K562 (cell line): ENCODE measurements at regions not wholly inside any gene's neighbourhood (a gene's known extent, or its start where the extent isn't known, plus 50 kb on each side); places are given as distances from the start of the nearest gene placed in this dataset.

Experiments used
- ATAC-seq: fragments of 200-7000 bp; cut with Tn5 transposase; 3 replicates; pipeline ENCODE4 v1.9.1; 2020; ENCODE audit warnings: moderate library complexity
- BruUV-seq: library from RNA; stranded (reverse); fragments of 400-500 nt; replicated peaks from 2 replicates; lab custom pipeline; 2021; lab: Mats Ljungman, UMichigan
- CTCF ChIA-PET: fragments of 300-600 bp; formaldehyde crosslinking; extraction: SDS; loops from one replicate; lab custom pipeline; 2021; ENCODE audit warnings: low intra/inter-chr PET ratio; lab: Yijun Ruan, JAX
- POLR2A ChIA-PET: fragments of 300-600, 350-650 bp; sonication (Branson Sonifier 250); formaldehyde crosslinking; extraction: SDS; loops from one replicate; lab custom pipeline; 2021; ENCODE audit warnings: antibody characterized with exemption, inconsistent platforms; lab: Yijun Ruan, JAX
- DNase-seq, 4 experiments: peaks; one replicate each; pipeline versions ENCODE4 v3.0.0 to v3.0.0-alpha.2; 2011 to 2018; ENCODE audit warnings: low spot score in 3 of 4, mixed read lengths in 3 of 4; ENCODE audit errors: extremely low read depth in 1 of 4
- FAIRE-seq: peaks from 2 replicates; lab custom pipeline; 2011; peaks lifted over from hg19 to GRCh38; lab: Jason Lieb, UNC
- H2AFZ ChIP-seq: 2 replicates; pipeline ENCODE4 v1.6.0; 2011; ENCODE audit warnings: low read depth, low read length, control low read depth, inconsistent platforms
- H3K27ac ChIP-seq: fragments of 200-600 bp; 3 replicates; pipeline ENCODE4 v1.8.0; 2011; ENCODE audit warnings: low read depth, mild to moderate bottlenecking, control low read depth, inconsistent platforms, low read length, moderate library complexity, mixed read lengths; ENCODE audit errors: extremely low read depth
- H3K27me3 ChIP-seq, 2 experiments: fragments of 300-600 bp in 1 of 2; 2 replicates in 1 of 2; 3 replicates in 1 of 2; pipeline versions ENCODE4 v1.6.0 to v1.8.0; 2011; ENCODE audit warnings: inconsistent platforms in 2 of 2, low read length in 2 of 2, mild to moderate bottlenecking in 1 of 2, mixed read lengths in 1 of 2, moderate library complexity in 1 of 2; ENCODE audit not compliant: control insufficient read depth in 2 of 2, insufficient read depth in 2 of 2
- H3K36me3 ChIP-seq: fragments of 300-600 bp; 3 replicates; pipeline ENCODE4 v1.8.0; 2011; ENCODE audit warnings: mild to moderate bottlenecking, low read length, inconsistent platforms; ENCODE audit not compliant: control insufficient read depth, insufficient read depth
- H3K4me1 ChIP-seq, 2 experiments: fragments of 200-600 bp in 1 of 2; replicated peaks in 1 of 2; 2 replicates in 1 of 2; 3 replicates in 1 of 2; pipeline versions ENCODE4 v1.5.1 to v1.8.0; 2011; ENCODE audit warnings: inconsistent platforms in 2 of 2, low read length in 2 of 2, mild to moderate bottlenecking in 1 of 2, mixed read lengths in 1 of 2, moderate library complexity in 1 of 2; ENCODE audit not compliant: control insufficient read depth in 2 of 2, insufficient read depth in 2 of 2
- H3K4me2 ChIP-seq: 2 replicates; pipeline ENCODE4 v1.6.1; 2011; ENCODE audit warnings: low read length, control low read depth, inconsistent platforms, mixed read lengths; ENCODE audit not compliant: insufficient read depth
- H3K4me3 ChIP-seq: fragments of 200-600 bp; sonication (generic), shearing (Covaris generic); 2 replicates; pipeline ENCODE4 v1.5.1; 2016; ENCODE audit warnings: control low read depth, inconsistent platforms
- H3K79me2 ChIP-seq: fragments of 200-600 bp; 3 replicates; pipeline ENCODE4 v1.8.0; 2011; ENCODE audit warnings: low read length, inconsistent platforms; ENCODE audit not compliant: control insufficient read depth, insufficient read depth
- H3K9ac ChIP-seq, 2 experiments: 2 replicates each; pipeline versions ENCODE4 v1.6.0 to v1.6.1; 2011; ENCODE audit warnings: low read depth in 2 of 2, low read length in 2 of 2, control low read depth in 1 of 2, inconsistent platforms in 1 of 2, mild to moderate bottlenecking in 1 of 2, mixed read lengths in 1 of 2; ENCODE audit not compliant: insufficient read depth in 1 of 2
- H3K9me1 ChIP-seq: one replicate; pipeline ENCODE4 v1.6.0; 2011; ENCODE audit warnings: inconsistent platforms, mild to moderate bottlenecking, low read length, moderate library complexity; ENCODE audit not compliant: control insufficient read depth, insufficient read depth
- H3K9me3 ChIP-seq: replicated peaks from 2 replicates; pipeline ENCODE4 v1.5.1; 2011; ENCODE audit warnings: low read depth, low read length, inconsistent platforms; ENCODE audit not compliant: control insufficient read depth, insufficient read depth
- H4K20me1 ChIP-seq: replicated peaks from 2 replicates; pipeline ENCODE4 v1.6.1; 2011; ENCODE audit warnings: low read length, inconsistent platforms, mixed read lengths; ENCODE audit not compliant: control insufficient read depth, insufficient read depth
- ARID1B ChIP-seq: fragments of 450-650 bp; IDR thresholded peaks from 2 replicates; pipeline ENCODE4 v1.6.1; 2016; ENCODE audit warnings: antibody characterized with exemption, mild to moderate bottlenecking, inconsistent platforms
- ATF1 ChIP-seq, 2 experiments: fragments of 450-650 bp in 1 of 2; IDR thresholded peaks; 2 replicates each; pipeline ENCODE4 v1.6.1; 2016; ENCODE audit warnings: missing compliant biosample characterization in 1 of 2, missing genetic modification characterization in 1 of 2
- CBX1 ChIP-seq: sonication (generic); IDR thresholded peaks from 2 replicates; pipeline ENCODE4 v1.6.1; 2016; ENCODE audit warnings: antibody characterized with exemption, low read depth, mild to moderate bottlenecking
- DACH1 ChIP-seq: fragments of 450-650 bp; IDR thresholded peaks from 2 replicates; pipeline ENCODE4 v1.6.1; 2018; ENCODE audit not compliant: partially characterized antibody
- GATA2 ChIP-seq: sonication (generic); formaldehyde crosslinking; IDR thresholded peaks from 2 replicates; pipeline ENCODE4 v1.4.0; 2020; ENCODE audit warnings: mild to moderate bottlenecking, missing genetic modification reagents
- MEIS2 ChIP-seq: fragments of 450-650 bp; IDR thresholded peaks from 2 replicates; pipeline ENCODE4 v1.6.1; 2014; ENCODE audit warnings: mild to moderate bottlenecking; ENCODE audit not compliant: partially characterized antibody
- POLR2G ChIP-seq: fragments of 200-400 bp; formaldehyde crosslinking; IDR thresholded peaks from 2 replicates; pipeline ENCODE4 v1.6.1; 2017; ENCODE audit warnings: low read depth, mild to moderate bottlenecking, antibody characterized with exemption, low read length, moderate library complexity
- POLR2H ChIP-seq: IDR thresholded peaks from 2 replicates; pipeline ENCODE4 v1.6.1; 2016; ENCODE audit warnings: missing genetic modification characterization, low read depth, mild to moderate bottlenecking, control low read depth, missing compliant biosample characterization, moderate library complexity
- PPARD ChIP-seq: fragments of 250-450 bp; sonication (Bioruptor Pico); IDR thresholded peaks from 2 replicates; pipeline ENCODE4 v1.8.0; 2022; ENCODE audit warnings: inconsistent platforms, mild to moderate bottlenecking, moderate library complexity
- RB1 ChIP-seq: fragments of 450-650 bp; IDR thresholded peaks from 2 replicates; pipeline ENCODE4 v1.6.1; 2017; ENCODE audit warnings: low read depth, mild to moderate bottlenecking
- RBM14 ChIP-seq: fragments of 200-400 bp; formaldehyde crosslinking; IDR thresholded peaks from 2 replicates; pipeline ENCODE4 v1.6.1; 2018; ENCODE audit warnings: low read depth, mild to moderate bottlenecking, low read length, moderate library complexity, borderline replicate concordance; ENCODE audit not compliant: insufficient read depth
- U2AF1 ChIP-seq: fragments of 200-400 bp; formaldehyde crosslinking; optimal IDR thresholded peaks from 2 replicates; pipeline ENCODE3; 2017; ENCODE audit warnings: mild to moderate bottlenecking, low read depth, low read length, moderate library complexity
- U2AF2 ChIP-seq: fragments of 200-400 bp; formaldehyde crosslinking; optimal IDR thresholded peaks from 2 replicates; pipeline ENCODE3; 2017; ENCODE audit warnings: low read depth, mild to moderate bottlenecking, low read length
- ZKSCAN3 ChIP-seq: fragments of 250-450 bp; sonication (Bioruptor Pico); IDR thresholded peaks from 2 replicates; pipeline ENCODE4 v1.4.0; 2020
- WGBS: fragments of 100-300 bp; shearing (Covaris generic); methylation state at CpG from one replicate; pipeline ENCODE4 v1.1.6; 2016; ENCODE audit warnings: low coverage, mixed read lengths; ENCODE audit not compliant: insufficient coverage; ENCODE audit errors: missing lambda C conversion rate; 5-methylcytosine and 5-hydroxymethylcytosine counted together
- in situ Hi-C: fragments of 300-500 bp; cut with MboI; formaldehyde crosslinking; loops from 4 replicates; pipeline ENCODE4 v1.15.0; 2018; ENCODE audit warnings: inconsistent platforms, mixed read lengths
- intact Hi-C: fragments of 100-400 bp; cut with micrococcal nuclease; formaldehyde crosslinking; loops from 2 replicates; pipeline ENCODE4 v1.14.2; 2022
- TF ChIP-seq, protein P1 (sequence below): fragments of 250-450 bp; sonication (Bioruptor Pico); IDR thresholded peaks from 2 replicates; pipeline ENCODE4 v1.4.0; 2020; ENCODE audit warnings: borderline replicate concordance

DNA sequence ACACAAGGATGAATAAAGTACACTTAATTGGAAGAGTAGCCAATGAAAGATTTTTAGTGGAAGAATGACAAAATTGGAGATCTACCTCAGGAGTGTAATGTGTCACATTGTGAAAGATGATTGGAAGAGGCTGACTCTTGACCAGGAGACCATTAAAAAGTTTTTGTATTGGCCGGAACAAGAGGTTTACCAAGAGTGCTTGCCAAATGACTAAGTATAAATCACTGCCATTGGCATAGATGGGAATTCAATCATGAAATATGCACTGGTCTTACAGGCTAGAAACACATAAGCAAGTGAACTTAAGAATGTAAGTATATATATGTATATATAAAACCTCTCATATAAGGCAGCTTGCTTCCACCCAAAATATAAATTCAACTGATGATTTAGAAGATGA is 58.7 kb upstream of the TFEC start:
- no peak for DNase-seq
- Histone ChIP-seq H3K36me3 (no peaks in the 10 kb centered on the region), H3K79me2 (no peaks in the 10 kb centered on the region), H3K9me1 (no peaks in the 10 kb centered on the region), H4K20me1 (no peaks in the 10 kb centered on the region), H3K4me2 (no peak overlapping the region), H3K27ac (no peak overlapping the region), H3K9ac (no peak overlapping the region)
- ATAC-seq: no peak
- intact Hi-C loops: loop anchor here (10.0 kb wide), 1 partner anchor 56 kb away; no protein-coding TSS in a partner anchor
- CTCF ChIA-PET: no interaction called here
- in situ Hi-C loops: no loop called here
- POLR2A ChIA-PET: interaction anchor here (0.8 kb wide), 1 partner anchor 22 kb away, joined by 4 read pairs; no protein-coding TSS in a partner anchor
- no TSS peak for BruUV-seq
- no peak for TF ChIP-seq POLR2H (tag)
- TF ChIP-seq, protein P1, sequence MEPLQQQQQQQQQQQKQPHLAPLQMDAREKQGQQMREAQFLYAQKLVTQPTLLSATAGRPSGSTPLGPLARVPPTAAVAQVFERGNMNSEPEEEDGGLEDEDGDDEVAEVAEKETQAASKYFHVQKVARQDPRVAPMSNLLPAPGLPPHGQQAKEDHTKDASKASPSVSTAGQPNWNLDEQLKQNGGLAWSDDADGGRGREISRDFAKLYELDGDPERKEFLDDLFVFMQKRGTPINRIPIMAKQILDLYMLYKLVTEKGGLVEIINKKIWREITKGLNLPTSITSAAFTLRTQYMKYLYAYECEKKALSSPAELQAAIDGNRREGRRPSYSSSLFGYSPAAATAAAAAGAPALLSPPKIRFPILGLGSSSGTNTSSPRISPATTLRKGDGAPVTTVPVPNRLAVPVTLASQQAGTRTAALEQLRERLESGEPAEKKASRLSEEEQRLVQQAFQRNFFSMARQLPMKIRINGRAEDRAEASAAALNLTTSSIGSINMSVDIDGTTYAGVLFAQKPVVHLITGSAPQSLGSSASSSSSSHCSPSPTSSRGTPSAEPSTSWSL (CRISPR knock-in tag): no peak
- no peak for TF ChIP-seq RBM14
- TF ChIP-seq MEIS2: no peak
- TF ChIP-seq DACH1: no peak
- TF ChIP-seq POLR2G: no peak
- TF ChIP-seq RB1: no peak
- no peak for TF ChIP-seq PPARD (CRISPR knock-in tag)
- TF ChIP-seq ARID1B: no peak
- TF ChIP-seq ATF1 (CRISPR knock-in tag; IDR thresholded peaks at IDR 0.05): no peak
- TF ChIP-seq ATF1 (tag; IDR thresholded peaks at IDR 0.05): no peak
- TF ChIP-seq ZKSCAN3: no peak
- no peak for TF ChIP-seq U2AF2
- TF ChIP-seq GATA2 (CRISPR knock-in tag): no peak
- no peak for TF ChIP-seq U2AF1
- TF ChIP-seq CBX1: no peak
- TF ChIP-seq, all 486 proteins: peak for 0
- H3K4me1 ChIP-seq: no peaks in the 10 kb centered on the region
- no peaks in the 10 kb centered on the region for H3K9me3 ChIP-seq
- 3% methylated on average over 1 of the region's 1 CpG for WGBS
- H3K27me3 ChIP-seq: no peaks in the 10 kb centered on the region
- FAIRE-seq: no peak
- no peak overlapping the region for H3K4me3 ChIP-seq
- H2AFZ ChIP-seq: no peak overlapping the region
